T-helper 1 cell treated with Interleukin-12 subunit alpha and Interleukin-12 subunit beta and Interleukin-4 antibody, amounts not matched to agents 30 μg/mL and 1 μg/mL, for 36 hours (primary cell): ENCODE measurements at regions not wholly inside any gene's neighbourhood (a gene's known extent, or its start where the extent isn't known, plus 50 kb on each side); places are given as distances from the start of the nearest gene placed in this dataset.
"Not testable (repeated sequence)": the region's sequence is repeated elsewhere in the genome, so short reads cannot be mapped to it uniquely, and the experiment has no call there.

Source experiments
- H3K27ac Mint-ChIP-seq: one replicate; pipeline ENCODE4 v1.8.0; 2021; ENCODE audit warnings: mild to moderate bottlenecking, mixed read lengths
- H3K27me3 Mint-ChIP-seq: one replicate; pipeline ENCODE4 v1.8.0; 2021; ENCODE audit warnings: low read depth, mixed read lengths
- H3K36me3 Mint-ChIP-seq: one replicate; pipeline ENCODE4 v1.8.0; 2021; ENCODE audit warnings: low read depth, mixed read lengths
- H3K4me1 Mint-ChIP-seq: one replicate; pipeline ENCODE4 v1.8.0; 2021; ENCODE audit warnings: low read depth, mixed read lengths
- H3K4me3 Mint-ChIP-seq: one replicate; pipeline ENCODE4 v1.8.0; 2021; ENCODE audit warnings: mild to moderate bottlenecking, moderate library complexity, mixed read lengths
- H3K9me3 Mint-ChIP-seq: one replicate; pipeline ENCODE4 v1.8.0; 2021; ENCODE audit warnings: mixed read lengths

- no peaks in the 10 kb centered on the region for H3K36me3 Mint-ChIP-seq
- no peaks in the 10 kb centered on the region for H3K27me3 Mint-ChIP-seq
- no peak overlapping the region for H3K27ac Mint-ChIP-seq
- no peaks in the 10 kb centered on the region for H3K4me1 Mint-ChIP-seq
- no peak overlapping the region for H3K4me3 Mint-ChIP-seq
- H3K9me3 Mint-ChIP-seq: no peaks in the 10 kb centered on the region
Observed at GRCh38 chr16:72457243-72457940, 285.4 kb upstream of the PMFBP1 start.

DNA sequence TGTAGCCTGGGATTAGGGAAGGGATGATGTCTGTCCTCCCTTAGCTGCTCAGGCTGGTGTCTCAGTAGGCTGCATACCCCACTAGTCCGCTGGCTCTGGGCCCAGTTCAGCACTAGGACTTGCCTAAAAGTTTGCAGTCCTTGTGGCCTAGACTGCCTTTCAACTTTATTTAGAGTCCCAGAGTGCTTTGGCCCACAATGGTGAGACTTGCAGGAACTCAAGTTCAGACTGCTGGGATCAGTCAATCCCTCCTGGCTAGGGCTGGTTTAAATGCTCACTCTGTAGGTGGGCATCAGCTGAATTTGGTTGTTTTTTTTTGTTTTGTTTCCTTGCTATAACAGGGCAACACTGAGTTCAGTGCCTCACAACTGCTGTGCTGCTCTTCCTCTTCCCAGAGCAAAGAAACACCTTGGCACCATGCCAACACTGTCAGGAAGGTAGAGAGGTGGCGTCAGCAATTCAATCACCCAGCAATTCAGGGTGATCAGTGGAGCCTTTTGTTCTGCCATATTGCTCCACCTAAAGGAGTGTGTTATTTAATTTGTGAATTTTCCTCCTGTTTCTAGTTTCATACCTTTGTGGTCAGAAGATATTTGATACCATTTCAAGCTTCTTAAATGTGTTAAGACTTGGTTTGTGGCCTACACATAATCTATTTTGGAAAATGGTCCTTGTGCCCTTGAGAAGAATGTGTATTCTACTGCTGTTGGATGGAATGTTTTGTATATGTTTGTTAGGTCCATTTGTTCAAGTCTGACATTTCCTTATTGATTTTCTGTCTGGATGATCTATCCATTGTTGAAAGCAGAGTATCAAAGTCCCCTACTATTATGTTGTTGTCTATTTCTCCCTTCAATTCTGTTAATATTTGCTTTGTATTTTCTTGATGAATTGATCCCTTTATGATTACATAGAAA is 284.0 kb upstream of the PMFBP1 start:
- Mint-ChIP-seq H3K36me3 (no peaks in the 10 kb centered on the region), H3K4me1 (no peaks in the 10 kb centered on the region), H3K4me3 (no peak overlapping the region), H3K27ac (no peak overlapping the region), H3K27me3 (no peaks in the 10 kb centered on the region), H3K9me3 (peaks cover 3% of the 10 kb centered on the region)

DNA sequence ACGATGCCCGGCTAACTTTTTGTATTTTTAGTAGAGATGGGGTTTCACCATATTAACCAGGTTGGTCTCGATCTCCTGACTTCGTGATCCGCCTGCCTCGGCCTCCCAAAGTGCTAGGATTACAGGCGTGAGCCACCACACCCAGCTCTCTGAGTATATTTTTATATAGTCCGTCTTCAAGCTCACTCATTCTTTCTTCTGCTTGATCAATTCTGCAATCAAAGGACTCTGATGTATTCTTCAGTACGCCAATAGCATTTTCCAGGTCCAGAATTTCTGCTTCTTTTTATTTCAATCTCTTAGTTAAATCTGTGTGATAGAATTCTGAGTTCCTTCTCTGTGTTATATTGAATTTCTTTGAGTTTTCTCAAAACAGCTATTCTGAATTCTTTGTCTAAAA is 281.9 kb upstream of the PMFBP1 start:
- not testable (repeated sequence) for H3K27me3 Mint-ChIP-seq, H3K4me3 Mint-ChIP-seq, H3K27ac Mint-ChIP-seq, H3K4me1 Mint-ChIP-seq, H3K36me3 Mint-ChIP-seq, H3K9me3 Mint-ChIP-seq

DNA sequence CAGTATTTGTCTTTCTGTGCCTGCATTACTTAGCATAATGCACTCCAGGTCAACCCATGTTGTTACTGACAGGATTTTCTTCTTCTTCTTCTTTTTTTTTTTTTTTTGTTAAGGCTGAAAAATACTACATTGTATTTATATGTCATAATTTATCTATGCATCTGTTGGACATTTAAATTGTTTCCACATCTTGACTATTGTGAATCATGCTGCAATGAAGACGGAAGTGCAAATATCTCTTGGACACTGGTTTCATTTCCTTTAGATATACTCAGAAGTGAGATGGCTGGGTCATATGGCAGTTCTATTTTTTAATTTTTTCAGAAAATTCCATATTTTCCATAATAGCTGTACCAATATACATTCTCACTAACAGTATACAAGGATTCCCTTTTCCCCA is 272.7 kb upstream of the PMFBP1 start:
- Mint-ChIP-seq H3K9me3 (no peaks in the 10 kb centered on the region), H3K4me3 (no peak overlapping the region), H3K4me1 (no peaks in the 10 kb centered on the region), H3K27ac (no peak overlapping the region), H3K27me3 (no peaks in the 10 kb centered on the region), H3K36me3 (no peaks in the 10 kb centered on the region)

GRCh38 chr16:72443809-72444208 is 271.9 kb upstream of the PMFBP1 start:
- Mint-ChIP-seq H3K4me1 (no peaks in the 10 kb centered on the region), H3K36me3 (no peaks in the 10 kb centered on the region), H3K27me3 (no peaks in the 10 kb centered on the region), H3K27ac (no peak overlapping the region), H3K4me3 (no peak overlapping the region), H3K9me3 (no peaks in the 10 kb centered on the region)

DNA sequence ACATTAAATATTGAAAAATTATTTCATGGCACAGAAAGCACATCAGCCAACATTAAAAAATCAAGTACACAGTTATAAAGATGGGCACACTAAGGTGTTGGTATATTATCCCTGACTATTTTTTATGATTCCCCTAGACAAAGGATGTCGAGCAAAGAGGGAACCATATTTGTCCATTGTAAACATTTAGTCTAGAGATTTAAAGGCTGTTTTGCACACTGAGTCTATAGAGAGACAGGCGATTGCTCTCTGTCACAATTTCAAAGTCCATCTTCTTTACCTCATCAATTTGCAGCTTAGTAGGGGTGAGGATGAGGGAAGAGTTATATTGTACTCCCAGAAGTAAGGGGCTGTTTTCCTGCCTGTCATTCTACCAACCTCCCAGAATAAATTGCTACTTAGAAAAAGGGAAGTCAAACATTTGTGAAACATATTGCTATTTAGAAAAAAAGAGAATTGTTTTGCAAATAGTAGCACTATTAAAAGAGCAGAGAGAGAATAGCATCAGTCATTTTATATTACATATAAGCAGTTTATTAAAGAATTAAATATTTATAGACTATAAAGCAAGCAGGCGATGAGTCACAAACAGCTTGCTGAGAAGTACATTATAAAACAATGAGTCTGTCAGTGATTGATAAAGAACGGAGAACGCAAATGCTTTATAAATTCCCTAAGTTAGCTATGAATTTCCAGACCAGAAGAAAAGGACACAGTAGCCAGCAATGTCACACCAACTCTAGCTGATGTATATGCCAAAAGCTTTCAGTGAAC is 270.6 kb upstream of the PMFBP1 start:
- Mint-ChIP-seq H3K27me3 (no peaks in the 10 kb centered on the region), H3K9me3 (no peaks in the 10 kb centered on the region), H3K27ac (no peak overlapping the region), H3K36me3 (no peaks in the 10 kb centered on the region), H3K4me1 (no peaks in the 10 kb centered on the region), H3K4me3 (no peak overlapping the region)

- Mint-ChIP-seq H3K4me1 (no peaks in the 10 kb centered on the region), H3K9me3 (peaks cover 25% of the 10 kb centered on the region)
Observed at GRCh38 chr16:72437891-72438290, 265.9 kb upstream of the PMFBP1 start.

DNA sequence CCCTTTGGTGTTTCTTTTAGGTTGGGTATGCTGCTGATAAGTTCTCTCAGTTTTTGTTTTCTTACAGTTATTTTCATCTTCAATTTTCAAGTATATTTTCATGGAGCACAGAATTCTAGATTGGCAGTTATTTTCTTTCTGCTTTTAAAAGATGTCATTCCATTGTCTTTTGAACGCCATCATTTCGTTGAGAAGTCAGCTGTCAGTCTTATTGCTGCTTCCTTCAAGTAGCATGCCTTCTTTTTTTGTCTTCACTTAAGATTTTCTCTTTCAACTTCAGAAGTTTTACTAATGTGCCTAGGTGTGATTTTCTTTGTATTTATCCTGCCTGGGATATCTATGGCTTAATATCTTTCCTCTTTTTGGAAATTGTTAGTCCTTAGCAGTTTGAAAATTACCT is 262.2 kb upstream of the PMFBP1 start:
- Mint-ChIP-seq H3K9me3 (peaks cover 25% of the 10 kb centered on the region), H3K27ac (no peak overlapping the region), H3K4me3 (no peak overlapping the region), H3K36me3 (no peaks in the 10 kb centered on the region), H3K27me3 (no peaks in the 10 kb centered on the region), H3K4me1 (no peaks in the 10 kb centered on the region)

More at GRCh38 chr16:72437891-72438290, 265.9 kb upstream of the PMFBP1 start:
- Mint-ChIP-seq H3K27ac (no peak overlapping the region), H3K27me3 (no peaks in the 10 kb centered on the region), H3K36me3 (no peaks in the 10 kb centered on the region), H3K4me3 (no peak overlapping the region)

- Mint-ChIP-seq H3K4me1 (no peaks in the 10 kb centered on the region), H3K4me3 (no peak overlapping the region), H3K27me3 (no peaks in the 10 kb centered on the region), H3K9me3 (peaks cover 15% of the 10 kb centered on the region), H3K36me3 (no peaks in the 10 kb centered on the region), H3K27ac (no peak overlapping the region)
Observed at GRCh38 chr16:72430121-72430520, 258.2 kb upstream of the PMFBP1 start.

DNA sequence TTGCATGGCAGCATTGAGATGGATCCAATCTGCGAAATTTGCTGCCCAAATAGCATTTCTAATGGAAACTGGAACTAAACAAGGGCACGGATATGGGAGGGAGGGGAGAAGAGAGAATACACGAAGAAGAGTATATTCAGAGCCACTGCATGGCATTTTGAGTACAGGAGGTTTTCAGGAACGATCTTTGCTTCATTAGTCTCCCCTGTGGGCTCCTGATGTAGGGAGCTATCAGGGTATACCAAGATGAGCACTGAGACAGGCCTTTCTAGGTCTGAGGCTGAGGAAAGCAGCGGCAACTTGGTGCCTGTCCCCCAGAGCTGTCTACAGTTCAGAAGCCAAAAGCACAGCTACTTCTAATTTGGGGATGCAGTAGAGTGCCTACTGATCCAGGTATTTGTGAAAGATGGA is 257.7 kb upstream of the PMFBP1 start:
- Mint-ChIP-seq H3K36me3 (no peaks in the 10 kb centered on the region), H3K4me1 (no peaks in the 10 kb centered on the region), H3K4me3 (no peak overlapping the region), H3K9me3 (peaks cover 11% of the 10 kb centered on the region), H3K27me3 (no peaks in the 10 kb centered on the region), H3K27ac (no peak overlapping the region)

DNA sequence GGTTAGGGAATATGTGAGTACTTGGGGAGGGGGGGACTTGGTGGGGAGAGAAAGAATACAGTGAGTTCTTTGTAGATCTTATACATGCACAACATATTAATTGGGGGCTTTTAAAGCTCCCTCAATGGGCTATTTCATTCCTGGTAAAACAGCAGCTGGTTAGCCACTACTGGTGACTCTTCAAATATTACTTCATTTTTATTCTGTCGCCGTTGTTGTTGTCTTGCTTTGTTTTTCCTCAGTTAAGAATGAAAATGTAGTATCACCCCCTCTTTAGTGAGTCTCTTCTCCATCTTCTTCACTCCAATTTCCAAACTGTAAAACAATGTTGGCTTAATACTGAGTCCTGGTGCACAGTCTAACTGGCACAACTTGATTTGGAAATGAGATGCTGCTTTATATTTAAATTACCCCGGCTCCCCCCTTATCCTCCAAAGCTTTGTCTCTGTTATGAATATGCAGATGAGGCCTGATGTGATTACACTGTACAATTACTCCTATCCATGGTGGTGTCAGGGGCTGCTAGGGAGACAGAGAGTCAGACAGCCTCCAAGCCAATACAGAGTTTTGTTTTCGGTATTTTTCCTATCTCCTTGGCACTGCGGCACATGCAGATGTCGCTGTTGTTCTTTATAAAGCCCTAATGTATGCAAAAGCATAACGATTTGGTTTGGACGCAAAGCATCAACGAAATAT is 256.9 kb upstream of the PMFBP1 start:
- Mint-ChIP-seq H3K4me3 (no peak overlapping the region), H3K27me3 (no peaks in the 10 kb centered on the region), H3K4me1 (no peaks in the 10 kb centered on the region), H3K27ac (no peak overlapping the region), H3K9me3 (peaks cover 5% of the 10 kb centered on the region), H3K36me3 (no peaks in the 10 kb centered on the region)

DNA sequence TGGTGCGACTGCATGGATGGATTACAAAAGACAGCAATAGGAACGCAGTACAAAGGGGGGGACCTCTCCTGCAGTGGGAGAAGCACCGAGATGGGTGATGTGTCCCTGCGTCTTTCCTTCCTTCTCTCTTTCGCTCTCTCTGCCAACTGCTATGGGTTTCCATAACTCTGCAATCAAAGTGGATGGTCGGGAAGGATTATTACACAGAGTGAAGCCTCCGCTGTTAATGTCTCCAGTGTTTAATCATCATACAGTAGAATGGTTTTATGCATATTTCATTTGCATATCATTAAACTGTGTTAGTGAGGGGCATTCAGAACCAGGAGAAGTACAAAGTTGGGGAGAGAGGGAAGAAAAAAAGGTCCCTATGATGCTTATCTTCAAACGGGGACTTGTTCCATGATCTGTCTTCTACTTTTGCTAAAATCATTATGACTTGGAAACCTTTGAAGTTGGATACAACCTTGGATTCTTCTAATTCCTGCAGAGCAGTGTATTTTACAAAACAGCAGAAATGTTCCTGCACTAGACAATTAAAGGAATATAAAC is 255.9 kb upstream of the PMFBP1 start:
- H3K9me3 Mint-ChIP-seq: peaks cover 7% of the 10 kb centered on the region

GRCh38 chr16:72427051-72427782 is 255.3 kb upstream of the PMFBP1 start:
- H3K27me3 Mint-ChIP-seq: no peaks in the 10 kb centered on the region
- H3K4me3 Mint-ChIP-seq: no peak overlapping the region
- H3K27ac Mint-ChIP-seq: no peak overlapping the region
- H3K4me1 Mint-ChIP-seq: no peaks in the 10 kb centered on the region
- no peaks in the 10 kb centered on the region for H3K36me3 Mint-ChIP-seq
- peaks cover 12% of the 10 kb centered on the region for H3K9me3 Mint-ChIP-seq

More for the DNA sequence above, 255.9 kb upstream of the PMFBP1 start:
- H3K4me3 Mint-ChIP-seq: no peak overlapping the region
- H3K4me1 Mint-ChIP-seq: no peaks in the 10 kb centered on the region
- no peak overlapping the region for H3K27ac Mint-ChIP-seq
- no peaks in the 10 kb centered on the region for H3K27me3 Mint-ChIP-seq
- no peaks in the 10 kb centered on the region for H3K36me3 Mint-ChIP-seq
